ENCODE measurements at regions not wholly inside any gene's neighbourhood (a gene's known extent, or its start where the extent isn't known, plus 50 kb on each side); places are given as distances from the start of the nearest gene placed in this dataset.

- Histone ChIP-seq H3K9me3 (no peaks in the 10 kb centered on the region), H3K4me1 (ENCODE audit: insufficient read depth) (no peaks in the 10 kb centered on the region), H3K4me3 (no peak overlapping the region), H3K27me3 (no peaks in the 10 kb centered on the region), H3K27ac (no peak overlapping the region), H3K36me3 (no peaks in the 10 kb centered on the region)
- 61 to 66% (median 63%) methylated on average over 3 of the region's 3 CpGs for WGBS, 3 donors
- TF ChIP-seq, protein P1, sequence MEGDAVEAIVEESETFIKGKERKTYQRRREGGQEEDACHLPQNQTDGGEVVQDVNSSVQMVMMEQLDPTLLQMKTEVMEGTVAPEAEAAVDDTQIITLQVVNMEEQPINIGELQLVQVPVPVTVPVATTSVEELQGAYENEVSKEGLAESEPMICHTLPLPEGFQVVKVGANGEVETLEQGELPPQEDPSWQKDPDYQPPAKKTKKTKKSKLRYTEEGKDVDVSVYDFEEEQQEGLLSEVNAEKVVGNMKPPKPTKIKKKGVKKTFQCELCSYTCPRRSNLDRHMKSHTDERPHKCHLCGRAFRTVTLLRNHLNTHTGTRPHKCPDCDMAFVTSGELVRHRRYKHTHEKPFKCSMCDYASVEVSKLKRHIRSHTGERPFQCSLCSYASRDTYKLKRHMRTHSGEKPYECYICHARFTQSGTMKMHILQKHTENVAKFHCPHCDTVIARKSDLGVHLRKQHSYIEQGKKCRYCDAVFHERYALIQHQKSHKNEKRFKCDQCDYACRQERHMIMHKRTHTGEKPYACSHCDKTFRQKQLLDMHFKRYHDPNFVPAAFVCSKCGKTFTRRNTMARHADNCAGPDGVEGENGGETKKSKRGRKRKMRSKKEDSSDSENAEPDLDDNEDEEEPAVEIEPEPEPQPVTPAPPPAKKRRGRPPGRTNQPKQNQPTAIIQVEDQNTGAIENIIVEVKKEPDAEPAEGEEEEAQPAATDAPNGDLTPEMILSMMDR (IDR thresholded peaks at IDR 0.05) = no peak
- TF ChIP-seq EP300 (IDR thresholded peaks at IDR 0.05) (no peak), POLR2A (IDR thresholded peaks at IDR 0.05) (no peak)
- DNase-seq = no peak
- intact Hi-C loops (cut with DNase I) = no loop called here
Observed at GRCh38 chr2:155178921-155179320, 480.4 kb downstream of the KCNJ3 start.

GRCh38 chr2:155176345-155176744, 477.9 kb downstream of the KCNJ3 start:
- DNase-seq = no peak
- intact Hi-C loops (cut with DNase I) = no loop called here
- H3K27me3 ChIP-seq = no peaks in the 10 kb centered on the region
- no peaks in the 10 kb centered on the region for H3K4me1 ChIP-seq (ENCODE audit: insufficient read depth)
- H3K4me3 ChIP-seq = no peak overlapping the region
- H3K36me3 ChIP-seq = no peaks in the 10 kb centered on the region
- no peak for TF ChIP-seq POLR2A (IDR thresholded peaks at IDR 0.05)
- TF ChIP-seq, protein P1 (IDR thresholded peaks at IDR 0.05) = no peak
- no peak for TF ChIP-seq EP300 (IDR thresholded peaks at IDR 0.05)
- no peaks in the 10 kb centered on the region for H3K9me3 ChIP-seq
- 54 to 66% (median 56%) methylated on average over 1 of the region's 1 CpG for WGBS, 3 donors
- no peak overlapping the region for H3K27ac ChIP-seq

- Histone ChIP-seq H3K4me1 (ENCODE audit: insufficient read depth) (no peaks in the 10 kb centered on the region), H3K9me3 (no peaks in the 10 kb centered on the region), H3K4me3 (no peak overlapping the region), H3K36me3 (no peaks in the 10 kb centered on the region), H3K27ac (no peak overlapping the region), H3K27me3 (no peaks in the 10 kb centered on the region)
- TF ChIP-seq POLR2A (IDR thresholded peaks at IDR 0.05) (no peak), EP300 (IDR thresholded peaks at IDR 0.05) (no peak)
- TF ChIP-seq, protein P1 (IDR thresholded peaks at IDR 0.05) = no peak
- intact Hi-C loops (cut with DNase I) = no loop called here
- WGBS, 3 donors = 67 to 78% (median 74%) methylated on average over 5 of the region's 5 CpGs
- DNase-seq = no peak
Observed at GRCh38 chr2:155169317-155169716, 470.8 kb downstream of the KCNJ3 start.

GRCh38 chr2:155162494-155162893, 464.0 kb downstream of the KCNJ3 start:
- Histone ChIP-seq H3K27me3 (no peaks in the 10 kb centered on the region), H3K4me3 (no peak overlapping the region), H3K36me3 (no peaks in the 10 kb centered on the region), H3K27ac (no peak overlapping the region), H3K4me1 (ENCODE audit: insufficient read depth) (no peaks in the 10 kb centered on the region), H3K9me3 (no peaks in the 10 kb centered on the region)
- WGBS, 3 donors = 91 to 94% (median 94%) methylated on average over 1 of the region's 1 CpG
- no peak for DNase-seq
- intact Hi-C loops (cut with DNase I) = no loop called here
- TF ChIP-seq EP300 (IDR thresholded peaks at IDR 0.05) (no peak), POLR2A (IDR thresholded peaks at IDR 0.05) (no peak)
- TF ChIP-seq, protein P1 (IDR thresholded peaks at IDR 0.05) = no peak

GRCh38 chr2:155161314-155161713, 462.8 kb downstream of the KCNJ3 start:
- Histone ChIP-seq H3K4me1 (ENCODE audit: insufficient read depth) (no peaks in the 10 kb centered on the region), H3K4me3 (no peak overlapping the region), H3K27ac (no peak overlapping the region), H3K36me3 (no peaks in the 10 kb centered on the region), H3K9me3 (no peaks in the 10 kb centered on the region), H3K27me3 (no peaks in the 10 kb centered on the region)
- TF ChIP-seq, protein P1 (IDR thresholded peaks at IDR 0.05) = no peak
- TF ChIP-seq POLR2A (IDR thresholded peaks at IDR 0.05) = no peak
- TF ChIP-seq EP300 (IDR thresholded peaks at IDR 0.05) = no peak
- intact Hi-C loops (cut with DNase I) = no loop called here
- DNase-seq = no peak

Measured in ovary (tissue), 7 donors.